ENCODE measurements at regions not wholly inside any gene's neighbourhood (a gene's known extent, or its start where the extent isn't known, plus 50 kb on each side); places are given as distances from the start of the nearest gene placed in this dataset.

- no peak for TF ChIP-seq ZNF274 (IDR thresholded peaks at IDR 0.05; ENCODE audit: low read depth, low read length)
- TF ChIP-seq YY1 (IDR thresholded peaks at IDR 0.05; ENCODE audit: insufficient read depth, insufficient read length), result no peak
- TF ChIP-seq SUZ12 (IDR thresholded peaks at IDR 0.05; ENCODE audit: extremely low read depth, insufficient read depth, insufficient read length), result no peak
Measured at GRCh38 chr6:139979021-139979725, 604.7 kb upstream of the CITED2 start.
